Hematopoietic multipotent progenitor cell treated with erythropoietin and hydrocortisone succinate and interleukin-3 and kit ligand, for 17 days (in vitro differentiated cells): ENCODE measurements at regions not wholly inside any gene's neighbourhood (a gene's known extent, or its start where the extent isn't known, plus 50 kb on each side); places are given as distances from the start of the nearest gene placed in this dataset.
"Not testable (repeated sequence)": the region's sequence is repeated elsewhere in the genome, so short reads cannot be mapped to it uniquely, and the experiment has no call there.

Source experiments
- DNase-seq: peaks from one replicate; pipeline ENCODE4 v3.0.0-alpha.2; 2015; ENCODE audit warnings: low spot score

- no peak for DNase-seq
These were observed 132.7 kb upstream of the DDHD1 start for GRCh38 chr14:53285821-53286220.

GRCh38 chr14:53285064-53285463, 131.9 kb upstream of the DDHD1 start:
- DNase-seq, result no peak

- no peak for DNase-seq
These were observed 125.7 kb upstream of the DDHD1 start for GRCh38 chr14:53278602-53279506.

- DNase-seq, result no peak
These were observed 120.5 kb upstream of the DDHD1 start for GRCh38 chr14:53273671-53274072.

- DNase-seq, result no peak
These were observed 111.9 kb upstream of the DDHD1 start for GRCh38 chr14:53265025-53265424.

- no peak for DNase-seq
These were observed 107.8 kb upstream of the DDHD1 start for GRCh38 chr14:53260928-53261327.

- DNase-seq, result no peak
These were observed 107.2 kb upstream of the DDHD1 start for GRCh38 chr14:53260286-53260685.

- DNase-seq, result no peak
These were observed 99.0 kb upstream of the DDHD1 start for GRCh38 chr14:53252141-53252540.

GRCh38 chr14:53249059-53249458, 95.9 kb upstream of the DDHD1 start:
- no peak for DNase-seq

GRCh38 chr14:53247596-53248370, 94.7 kb upstream of the DDHD1 start:
- no peak for DNase-seq

- DNase-seq, result not testable (repeated sequence)
These were observed 89.8 kb upstream of the DDHD1 start for GRCh38 chr14:53242898-53243297.

- DNase-seq, result no peak
These were observed 84.4 kb upstream of the DDHD1 start for GRCh38 chr14:53237488-53237887.

GRCh38 chr14:53236708-53237107, 83.6 kb upstream of the DDHD1 start:
- DNase-seq, result no peak

GRCh38 chr14:53231171-53231570, 78.0 kb upstream of the DDHD1 start:
- DNase-seq, result no peak

GRCh38 chr14:53228966-53229365, 75.8 kb upstream of the DDHD1 start:
- DNase-seq, result no peak

GRCh38 chr14:53227154-53227718, 74.1 kb upstream of the DDHD1 start:
- DNase-seq, result no peak

GRCh38 chr14:53226553-53226952, 73.4 kb upstream of the DDHD1 start:
- DNase-seq, result no peak

- no peak for DNase-seq
These were observed 67.8 kb upstream of the DDHD1 start for GRCh38 chr14:53220914-53221313.

- DNase-seq, result no peak
These were observed 65.0 kb upstream of the DDHD1 start for GRCh38 chr14:53218161-53218560.

- DNase-seq, result no peak
These were observed 64.3 kb upstream of the DDHD1 start for GRCh38 chr14:53217316-53217994.

GRCh38 chr14:53216955-53217315, 63.8 kb upstream of the DDHD1 start:
- not testable (repeated sequence) for DNase-seq

- DNase-seq, result not testable (repeated sequence)
These were observed 63.4 kb upstream of the DDHD1 start for GRCh38 chr14:53216478-53216877.
